ENCODE measurements at regions not wholly inside any gene's neighbourhood (a gene's known extent, or its start where the extent isn't known, plus 50 kb on each side); places are given as distances from the start of the nearest gene placed in this dataset.

DNA sequence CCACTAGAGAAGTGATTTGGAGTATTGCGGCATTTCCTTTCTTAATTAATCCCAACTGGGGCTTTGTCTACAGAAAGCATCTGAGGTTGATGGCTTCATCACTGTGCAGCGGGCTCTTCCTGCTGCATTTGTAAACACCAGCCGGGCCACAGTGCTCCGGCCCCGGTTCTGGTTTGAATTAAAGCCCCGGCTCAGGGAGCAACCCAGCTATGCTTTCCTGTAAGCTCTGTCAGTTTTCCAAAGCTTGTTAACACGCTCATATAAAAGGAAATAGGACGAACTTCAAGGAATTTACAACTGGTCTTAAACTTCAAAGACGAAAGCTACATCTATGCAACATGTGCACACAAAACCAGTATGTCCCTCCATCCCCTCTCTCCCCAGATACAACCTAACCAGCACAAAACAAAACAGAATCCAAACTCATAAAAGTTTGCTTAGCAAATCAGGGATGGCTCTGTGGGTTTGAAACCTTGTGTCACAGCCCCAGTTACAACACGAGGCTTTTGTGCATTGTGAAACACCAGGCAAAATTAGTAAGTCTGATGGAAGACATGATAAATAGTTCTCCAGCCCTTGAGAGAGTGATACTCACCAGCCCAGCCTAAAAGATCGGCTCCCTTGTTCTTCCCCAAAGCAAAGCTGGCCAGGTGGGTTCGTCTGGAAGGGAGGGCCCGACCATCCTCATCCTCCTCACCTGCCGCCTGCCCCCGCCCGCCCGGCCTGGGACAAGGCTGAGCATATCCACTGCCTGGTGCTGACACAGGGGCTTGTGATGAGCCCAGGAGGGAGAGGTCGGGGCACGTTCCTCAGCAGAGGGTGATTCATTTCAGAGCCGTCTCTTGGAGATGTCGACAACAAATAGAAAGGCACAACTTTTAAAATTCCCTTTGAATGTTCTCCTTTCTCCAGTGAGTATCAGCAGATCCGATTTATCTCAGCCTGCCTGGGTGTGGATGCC lies 197.9 kb downstream of the TFAP2C start:
- no peak for TF ChIP-seq ZFX (IDR thresholded peaks at IDR 0.05)
- TF ChIP-seq, protein P1, sequence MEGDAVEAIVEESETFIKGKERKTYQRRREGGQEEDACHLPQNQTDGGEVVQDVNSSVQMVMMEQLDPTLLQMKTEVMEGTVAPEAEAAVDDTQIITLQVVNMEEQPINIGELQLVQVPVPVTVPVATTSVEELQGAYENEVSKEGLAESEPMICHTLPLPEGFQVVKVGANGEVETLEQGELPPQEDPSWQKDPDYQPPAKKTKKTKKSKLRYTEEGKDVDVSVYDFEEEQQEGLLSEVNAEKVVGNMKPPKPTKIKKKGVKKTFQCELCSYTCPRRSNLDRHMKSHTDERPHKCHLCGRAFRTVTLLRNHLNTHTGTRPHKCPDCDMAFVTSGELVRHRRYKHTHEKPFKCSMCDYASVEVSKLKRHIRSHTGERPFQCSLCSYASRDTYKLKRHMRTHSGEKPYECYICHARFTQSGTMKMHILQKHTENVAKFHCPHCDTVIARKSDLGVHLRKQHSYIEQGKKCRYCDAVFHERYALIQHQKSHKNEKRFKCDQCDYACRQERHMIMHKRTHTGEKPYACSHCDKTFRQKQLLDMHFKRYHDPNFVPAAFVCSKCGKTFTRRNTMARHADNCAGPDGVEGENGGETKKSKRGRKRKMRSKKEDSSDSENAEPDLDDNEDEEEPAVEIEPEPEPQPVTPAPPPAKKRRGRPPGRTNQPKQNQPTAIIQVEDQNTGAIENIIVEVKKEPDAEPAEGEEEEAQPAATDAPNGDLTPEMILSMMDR (conservative IDR thresholded peaks at IDR 0.05), result no peak
- no peak overlapping the region for H3K27ac ChIP-seq

DNA sequence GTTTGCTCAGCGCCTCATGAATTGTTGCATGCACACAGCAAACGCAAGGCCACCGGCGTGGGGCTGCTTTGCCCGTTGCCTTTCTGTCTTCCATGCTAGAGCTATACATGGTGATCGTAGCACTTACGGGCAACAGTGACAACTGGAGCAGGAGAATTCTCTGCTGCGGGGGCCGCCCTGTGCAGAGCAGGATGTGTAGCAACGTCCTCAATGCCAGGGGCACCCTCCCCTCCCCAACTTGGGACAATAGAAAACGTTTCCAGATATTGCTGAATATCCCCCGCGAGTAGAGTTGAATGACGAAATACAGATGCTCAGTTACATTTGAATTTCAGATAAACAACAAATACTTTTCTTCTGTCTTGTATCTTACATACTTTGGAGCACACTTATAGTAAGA lies 198.7 kb downstream of the TFAP2C start:
- H3K27ac ChIP-seq, result no peak overlapping the region

DNA sequence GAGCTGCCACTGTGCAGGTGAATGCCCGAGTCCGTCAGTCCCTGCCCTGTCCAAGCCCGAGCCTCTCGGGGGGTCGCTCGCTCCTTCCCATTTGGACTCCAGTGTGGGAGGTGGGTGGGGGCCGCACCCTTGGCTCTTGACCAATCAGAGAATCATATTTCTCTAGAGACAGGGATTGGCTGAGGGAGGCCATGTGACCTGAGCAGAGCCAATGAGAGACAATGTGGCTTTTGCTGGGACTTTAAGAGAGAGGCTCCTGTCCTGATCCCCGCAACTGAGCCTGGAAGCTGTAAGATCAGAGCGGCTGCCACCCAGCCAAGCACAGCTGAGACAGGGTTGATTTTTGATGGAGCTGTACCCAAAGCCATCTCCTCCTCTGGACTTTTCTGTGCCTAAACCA lies 199.3 kb downstream of the TFAP2C start:
- no peak for TF ChIP-seq ZFX (IDR thresholded peaks at IDR 0.05)
- TF ChIP-seq, protein P1 (conservative IDR thresholded peaks at IDR 0.05), result no peak
- H3K27ac ChIP-seq, result no peak overlapping the region

More for the DNA sequence above, 198.7 kb downstream of the TFAP2C start:
- no peak for TF ChIP-seq ZFX (IDR thresholded peaks at IDR 0.05)
- TF ChIP-seq, protein P1 (conservative IDR thresholded peaks at IDR 0.05), result no peak

DNA sequence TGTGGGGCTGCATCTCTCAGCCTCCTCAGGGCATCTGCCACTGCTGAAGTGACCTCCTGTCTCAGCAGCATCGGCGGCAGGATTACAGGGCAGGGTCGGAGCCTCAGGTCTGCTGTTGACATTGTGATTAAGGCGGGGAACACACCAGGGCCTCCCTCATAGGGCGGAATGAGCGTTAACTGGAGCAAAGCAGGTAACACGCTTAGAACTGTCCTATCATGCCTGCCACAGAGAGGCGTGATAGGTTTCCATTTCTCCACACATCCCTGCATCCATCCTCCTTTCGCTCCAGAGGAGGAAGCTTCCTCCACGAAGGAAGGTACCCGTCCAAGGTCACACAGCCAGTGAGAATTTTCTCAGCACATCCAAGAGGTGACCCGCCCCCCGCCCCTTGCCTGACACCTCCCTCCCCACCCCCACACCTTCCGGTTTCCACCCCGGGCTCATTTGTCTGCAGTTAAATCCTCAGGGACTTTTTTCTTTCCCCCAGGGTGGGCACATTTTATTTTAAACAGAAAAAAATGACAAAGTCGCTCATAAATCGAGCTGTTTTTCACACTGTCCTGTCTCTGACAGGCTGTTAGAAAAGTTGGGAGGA lies 200.8 kb downstream of the TFAP2C start:
- H3K27ac ChIP-seq, result no peak overlapping the region
- TF ChIP-seq, protein P1 (conservative IDR thresholded peaks at IDR 0.05), result no peak
- TF ChIP-seq ZFX (IDR thresholded peaks at IDR 0.05), result no peak

DNA sequence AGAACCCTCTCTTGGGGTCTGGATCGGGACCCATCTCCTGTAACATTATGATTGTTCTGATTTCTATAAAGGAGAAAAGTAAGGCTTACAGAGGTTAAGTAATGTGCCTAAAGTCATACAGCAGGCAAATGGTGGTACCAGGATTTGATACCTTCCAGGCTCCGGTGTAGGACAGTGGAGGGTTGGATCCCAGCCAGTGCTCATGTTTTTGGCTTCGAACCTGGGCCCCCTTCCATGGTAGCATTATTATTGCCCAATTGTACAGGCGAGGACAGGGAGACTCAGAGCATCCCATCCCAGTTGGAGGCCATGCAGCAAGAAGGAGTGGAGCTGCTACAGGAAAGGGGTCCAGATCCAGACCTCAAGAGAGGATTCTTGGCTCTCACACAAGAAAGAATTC lies 202.7 kb downstream of the TFAP2C start:
- no peak overlapping the region for H3K27ac ChIP-seq
- TF ChIP-seq ZFX (IDR thresholded peaks at IDR 0.05), result no peak
- TF ChIP-seq, protein P1 (conservative IDR thresholded peaks at IDR 0.05), result no peak

DNA sequence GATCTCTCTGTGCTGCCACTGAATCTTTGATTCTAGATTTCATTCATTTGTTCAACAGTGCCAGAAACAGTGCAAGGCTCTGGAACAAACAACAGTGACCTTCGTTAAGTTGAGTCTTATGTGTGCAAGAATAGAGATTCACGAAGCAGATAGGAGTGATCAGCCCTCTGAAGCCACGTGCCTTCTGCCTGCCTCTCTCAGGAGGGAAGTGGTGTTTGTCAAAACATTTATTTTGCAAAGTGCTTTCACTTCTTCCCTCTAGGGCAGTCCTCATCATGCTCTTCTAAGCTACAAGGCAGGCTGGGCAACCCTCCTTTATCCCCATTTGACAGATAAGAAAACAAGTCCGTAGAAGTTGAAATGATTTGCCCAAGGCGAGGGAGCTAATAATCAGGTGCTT lies 204.3 kb downstream of the TFAP2C start:
- no peak overlapping the region for H3K27ac ChIP-seq
- no peak for TF ChIP-seq ZFX (IDR thresholded peaks at IDR 0.05)
- TF ChIP-seq, protein P1 (conservative IDR thresholded peaks at IDR 0.05), result no peak
